CD4-positive, alpha-beta T cell (primary cell): ENCODE measurements at regions not wholly inside any gene's neighbourhood (a gene's known extent, or its start where the extent isn't known, plus 50 kb on each side); places are given as distances from the start of the nearest gene placed in this dataset.
A peak's percentile ranks its signal among the peaks of the same experiment; 100 is the strongest.

Source experiments
- ATAC-seq: fragments of 200-7000 bp; cut with Tn5 transposase; one replicate; pipeline ENCODE4 v1.10.0; 2022; ENCODE audit warnings: mild to moderate bottlenecking; ENCODE audit not compliant: poor library complexity
- CTCF ChIA-PET: fragments of 350-600 bp; sonication (Branson Sonifier 250); formaldehyde crosslinking; loops from one replicate; lab custom pipeline; 2021; ENCODE audit warnings: antibody characterized with exemption, inconsistent platforms; lab: Charles Lee
- POLR2A ChIA-PET: fragments of 350-600 bp; sonication (Branson Sonifier 250); formaldehyde crosslinking; loops from one replicate; lab custom pipeline; 2021; ENCODE audit warnings: antibody characterized with exemption, inconsistent platforms; lab: Charles Lee
- DNase-seq, 14 experiments: peaks; one replicate each; pipeline ENCODE4 v3.0.0-alpha.2; 2013 to 2020; ENCODE audit warnings: mixed read lengths in 2 of 14
- H3K27ac ChIP-seq, 2 donors: one replicate each; pipeline versions ENCODE4 v1.5.1 to v1.7.0; 2013; ENCODE audit warnings: low read length in 2 of 2, low read depth in 1 of 2, mild to moderate bottlenecking in 1 of 2
- H3K27me3 ChIP-seq, 2 experiments: 1 replicate in 1 of 2; 2 replicates in 1 of 2; pipeline versions ENCODE4 v1.6.1 to v1.7.0; 2013; ENCODE audit warnings: low read length in 2 of 2, control low read depth in 1 of 2, mild to moderate bottlenecking in 1 of 2, moderate library complexity in 1 of 2; ENCODE audit not compliant: insufficient read depth in 2 of 2, control insufficient read depth in 1 of 2
- H3K36me3 ChIP-seq: one replicate; pipeline ENCODE4 v1.6.1; 2013; ENCODE audit warnings: low read length, control low read depth; ENCODE audit not compliant: insufficient read depth
- H3K4me1 ChIP-seq: one replicate; pipeline ENCODE4 v1.6.1; 2013; ENCODE audit warnings: low read length, control low read depth; ENCODE audit not compliant: insufficient read depth
- H3K4me3 ChIP-seq: one replicate; pipeline ENCODE4 v1.5.1; 2013; ENCODE audit warnings: mild to moderate bottlenecking, low read length, moderate library complexity
- H3K9me3 ChIP-seq, 2 experiments: 1 replicate in 1 of 2; 2 replicates in 1 of 2; pipeline versions ENCODE4 v1.6.1 to v1.7.0; 2013; ENCODE audit warnings: low read length in 2 of 2, mild to moderate bottlenecking in 2 of 2, control low read depth in 1 of 2, moderate library complexity in 1 of 2; ENCODE audit not compliant: control insufficient read depth in 1 of 2, insufficient read depth in 1 of 2
- H3K27ac Mint-ChIP-seq: one replicate; pipeline ENCODE4 v1.8.0; 2020; ENCODE audit warnings: mixed read lengths
- H3K27me3 Mint-ChIP-seq: one replicate; pipeline ENCODE4 v1.8.0; 2021; ENCODE audit warnings: mixed read lengths
- H3K36me3 Mint-ChIP-seq: one replicate; pipeline ENCODE4 v1.8.0; 2021; ENCODE audit warnings: low read depth, mixed read lengths
- H3K4me1 Mint-ChIP-seq: one replicate; pipeline ENCODE4 v1.8.0; 2021; ENCODE audit warnings: low read depth, mixed read lengths
- H3K4me3 Mint-ChIP-seq: one replicate; pipeline ENCODE4 v1.8.0; 2020; ENCODE audit warnings: mild to moderate bottlenecking, mixed read lengths
- H3K9me3 Mint-ChIP-seq: one replicate; pipeline ENCODE4 v1.8.0; 2020; ENCODE audit warnings: mixed read lengths
- CTCF ChIP-seq: fragments of 200-600 bp; IDR thresholded peaks from one replicate; pipeline ENCODE4 v1.8.0; 2022; ENCODE audit warnings: antibody characterized with exemption, mild to moderate bottlenecking
- intact Hi-C, 2 experiments: fragments of 100-400 bp; cut with DNase I in 1 of 2; cut with micrococcal nuclease in 1 of 2; formaldehyde crosslinking; loops; one replicate each; pipeline versions ENCODE4 v1.15.1 to v1.9.0; 2023 to 2025; cut with DNase I, micrococcal nuclease

GRCh38 chr6:108781419-108782100 is 66.7 kb upstream of the ARMC2 start:
- Histone ChIP-seq H3K4me1 (peaks cover 11% of the 10 kb centered on the region), H3K27me3 (no peaks in the 10 kb centered on the region), H3K36me3 (no peaks in the 10 kb centered on the region), H3K4me3 (peak overlapping the region; percentile 45), H3K27ac (no peak overlapping the region), H3K9me3 (no peaks in the 10 kb centered on the region)
- no peaks in the 10 kb centered on the region for H3K36me3 Mint-ChIP-seq
- ChIA-PET CTCF (interaction anchor here (0.8 kb wide), 2 partner anchors 240 to 313 kb away, joined by 4 to 6 read pairs; partner anchors contain the start of gene SESN1), POLR2A (interaction anchor here (0.7 to 2.2 kb wide), 2 partner anchors 223 to 443 kb away, joined by 3 to 11 read pairs; no protein-coding TSS in a partner anchor)
- H3K4me3 Mint-ChIP-seq: peak overlapping the region; percentile 87
- no peaks in the 10 kb centered on the region for H3K27me3 Mint-ChIP-seq
- intact Hi-C loops: loop anchor here (1.0 to 5.0 kb wide), 6 partner anchors 53 to 292 kb away; no protein-coding TSS in a partner anchor
- TF ChIP-seq CTCF: no peak
- ATAC-seq (no peak), DNase-seq (peak in 4 of 14 experiments; percentile 9 to 35 (median 26))
- no peaks in the 10 kb centered on the region for H3K9me3 Mint-ChIP-seq
- H3K4me1 Mint-ChIP-seq: peaks cover 11% of the 10 kb centered on the region
- no peak overlapping the region for H3K27ac Mint-ChIP-seq

DNA sequence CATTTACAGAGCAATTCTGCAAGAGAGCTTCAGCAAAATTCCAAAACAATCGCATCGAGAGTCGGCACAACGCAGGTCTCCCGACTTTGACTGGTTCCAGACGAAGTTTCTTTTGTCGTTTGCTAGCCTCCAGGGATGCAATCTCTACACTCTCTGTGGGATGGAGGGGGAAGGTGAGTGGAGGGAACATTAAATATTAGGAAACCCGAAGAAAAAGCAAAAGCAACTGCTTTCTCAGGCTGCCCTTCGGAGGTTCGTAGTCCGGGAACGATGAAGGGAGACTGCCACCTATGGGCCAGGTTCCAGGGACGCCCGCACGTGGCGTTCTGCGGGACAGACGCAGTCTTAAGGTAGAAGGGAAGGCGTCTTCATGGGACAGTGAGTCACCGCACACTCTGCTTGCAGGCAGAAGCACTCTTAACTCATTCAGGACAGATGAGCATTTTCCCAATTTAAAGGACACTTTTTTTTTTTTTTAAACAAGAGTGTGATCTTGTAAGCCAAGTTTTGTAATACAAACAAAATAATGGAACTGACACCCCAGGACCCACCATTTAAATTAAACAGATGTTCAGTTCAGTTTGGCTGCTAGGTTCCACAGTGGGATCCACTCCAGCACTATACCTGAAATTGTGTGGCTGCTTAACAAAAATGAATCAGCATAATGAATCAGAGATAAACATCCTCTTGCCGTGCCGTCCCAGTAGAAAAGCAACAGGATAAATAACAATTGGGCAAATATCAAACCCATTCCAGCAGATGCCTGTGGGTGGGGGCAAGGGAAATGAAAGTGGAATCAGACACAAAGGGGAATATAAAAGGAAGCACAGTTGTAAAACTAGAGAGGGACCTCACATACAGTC is 65.8 kb upstream of the ARMC2 start:
- H3K27me3 Mint-ChIP-seq: no peaks in the 10 kb centered on the region
- H3K27ac Mint-ChIP-seq: no peak overlapping the region
- Histone ChIP-seq H3K27ac (no peak overlapping the region), H3K36me3 (no peaks in the 10 kb centered on the region), H3K4me1 (peaks cover 11% of the 10 kb centered on the region), H3K9me3 (no peaks in the 10 kb centered on the region), H3K4me3 (peak overlapping the region; percentile 45), H3K27me3 (no peaks in the 10 kb centered on the region)
- peak; percentile 86 for TF ChIP-seq CTCF
- H3K9me3 Mint-ChIP-seq: no peaks in the 10 kb centered on the region
- ChIA-PET POLR2A (interaction anchor here (0.7 to 2.2 kb wide), 2 partner anchors 224 to 444 kb away, joined by 3 to 11 read pairs; no protein-coding TSS in a partner anchor), CTCF (interaction anchor here (0.6 to 1.1 kb wide), 4 partner anchors 127 to 1755 kb away, joined by 3 to 6 read pairs (median 4); partner anchors contain the start of gene SESN1)
- intact Hi-C loops: loop anchor here (1.0 to 5.0 kb wide), 6 partner anchors 52 to 291 kb away; no protein-coding TSS in a partner anchor
- DNase-seq (peak; percentile 69 to 89 (median 75)), ATAC-seq (peak; percentile 100)
- H3K4me1 Mint-ChIP-seq: peaks cover 11% of the 10 kb centered on the region
- H3K4me3 Mint-ChIP-seq: peak overlapping the region; percentile 87
- H3K36me3 Mint-ChIP-seq: no peaks in the 10 kb centered on the region

DNA sequence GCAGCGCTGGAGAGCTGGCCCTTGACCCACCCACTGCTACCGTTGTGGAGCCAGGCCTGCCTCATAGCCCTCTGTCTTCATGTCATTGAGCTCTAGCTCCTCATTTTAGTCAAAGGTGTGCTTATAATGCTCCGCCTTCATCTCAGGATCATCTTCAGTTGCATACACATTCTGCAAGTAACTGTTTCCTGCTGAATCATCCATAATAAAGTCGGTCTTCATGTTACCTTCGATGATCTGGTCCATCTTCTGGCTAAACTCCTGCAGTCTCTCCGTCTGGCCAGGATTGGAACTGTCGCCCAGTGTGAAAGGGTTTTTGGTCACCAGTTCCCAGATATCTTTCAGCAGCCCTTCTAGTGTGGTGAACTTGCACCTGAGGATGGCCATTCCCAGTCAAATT is 62.6 kb upstream of the ARMC2 start:
- POLR2A ChIA-PET: no interaction called here
- H3K27ac ChIP-seq: no peak overlapping the region
- intact Hi-C loops: no loop called here

More for the DNA sequence above, 62.6 kb upstream of the ARMC2 start:
- no peak overlapping the region for H3K4me3 Mint-ChIP-seq
- DNase-seq (no peak), ATAC-seq (no peak)
- peaks cover 11% of the 10 kb centered on the region for H3K4me1 ChIP-seq
- peaks cover 11% of the 10 kb centered on the region for H3K4me1 Mint-ChIP-seq
- H3K27me3 Mint-ChIP-seq: no peaks in the 10 kb centered on the region
- no peak for TF ChIP-seq CTCF
- no peaks in the 10 kb centered on the region for H3K27me3 ChIP-seq
- no peak overlapping the region for H3K27ac Mint-ChIP-seq
- no peaks in the 10 kb centered on the region for H3K36me3 Mint-ChIP-seq
- H3K36me3 ChIP-seq: no peaks in the 10 kb centered on the region
- CTCF ChIA-PET: no interaction called here
- no peaks in the 10 kb centered on the region for H3K9me3 ChIP-seq
- H3K9me3 Mint-ChIP-seq: peaks cover 2% of the 10 kb centered on the region
- no peak overlapping the region for H3K4me3 ChIP-seq
